ENCODE measurements at regions not wholly inside any gene's neighbourhood (a gene's known extent, or its start where the extent isn't known, plus 50 kb on each side); places are given as distances from the start of the nearest gene placed in this dataset.

DNA sequence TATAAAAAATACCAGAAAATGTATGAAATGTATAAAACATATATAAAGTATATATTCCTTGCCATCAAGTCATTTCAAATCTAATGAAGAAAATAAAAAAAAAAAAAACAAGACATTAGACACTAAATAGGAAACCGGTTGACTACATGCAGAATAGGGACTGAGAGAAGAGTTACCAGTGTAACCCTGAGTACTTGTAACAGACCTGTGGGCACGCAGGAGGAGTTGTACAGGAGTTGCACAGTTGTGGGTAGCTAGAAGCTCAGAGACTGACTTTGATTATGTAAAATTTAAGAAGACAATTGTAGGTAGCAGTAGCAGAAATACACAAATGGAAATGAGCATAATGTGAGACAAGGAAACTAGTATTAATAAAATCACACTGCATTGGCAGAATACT, 112.4 kb upstream of the DST start:
- TF ChIP-seq POLR2AphosphoS5 (IDR thresholded peaks at IDR 0.05; ENCODE audit: low read depth, low read length): no peak
- TF ChIP-seq, protein P1, sequence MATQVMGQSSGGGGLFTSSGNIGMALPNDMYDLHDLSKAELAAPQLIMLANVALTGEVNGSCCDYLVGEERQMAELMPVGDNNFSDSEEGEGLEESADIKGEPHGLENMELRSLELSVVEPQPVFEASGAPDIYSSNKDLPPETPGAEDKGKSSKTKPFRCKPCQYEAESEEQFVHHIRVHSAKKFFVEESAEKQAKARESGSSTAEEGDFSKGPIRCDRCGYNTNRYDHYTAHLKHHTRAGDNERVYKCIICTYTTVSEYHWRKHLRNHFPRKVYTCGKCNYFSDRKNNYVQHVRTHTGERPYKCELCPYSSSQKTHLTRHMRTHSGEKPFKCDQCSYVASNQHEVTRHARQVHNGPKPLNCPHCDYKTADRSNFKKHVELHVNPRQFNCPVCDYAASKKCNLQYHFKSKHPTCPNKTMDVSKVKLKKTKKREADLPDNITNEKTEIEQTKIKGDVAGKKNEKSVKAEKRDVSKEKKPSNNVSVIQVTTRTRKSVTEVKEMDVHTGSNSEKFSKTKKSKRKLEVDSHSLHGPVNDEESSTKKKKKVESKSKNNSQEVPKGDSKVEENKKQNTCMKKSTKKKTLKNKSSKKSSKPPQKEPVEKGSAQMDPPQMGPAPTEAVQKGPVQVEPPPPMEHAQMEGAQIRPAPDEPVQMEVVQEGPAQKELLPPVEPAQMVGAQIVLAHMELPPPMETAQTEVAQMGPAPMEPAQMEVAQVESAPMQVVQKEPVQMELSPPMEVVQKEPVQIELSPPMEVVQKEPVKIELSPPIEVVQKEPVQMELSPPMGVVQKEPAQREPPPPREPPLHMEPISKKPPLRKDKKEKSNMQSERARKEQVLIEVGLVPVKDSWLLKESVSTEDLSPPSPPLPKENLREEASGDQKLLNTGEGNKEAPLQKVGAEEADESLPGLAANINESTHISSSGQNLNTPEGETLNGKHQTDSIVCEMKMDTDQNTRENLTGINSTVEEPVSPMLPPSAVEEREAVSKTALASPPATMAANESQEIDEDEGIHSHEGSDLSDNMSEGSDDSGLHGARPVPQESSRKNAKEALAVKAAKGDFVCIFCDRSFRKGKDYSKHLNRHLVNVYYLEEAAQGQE (IDR thresholded peaks at IDR 0.05; ENCODE audit: insufficient read depth in 1 of 2, low read depth in 2 of 2, low read length in 2 of 2): no peak
- TF ChIP-seq TAF1 (IDR thresholded peaks at IDR 0.05; ENCODE audit: borderline replicate concordance, insufficient read depth, low read length): no peak
- no peak for TF ChIP-seq FOXP2 (optimal IDR thresholded peaks at IDR 0.05; ENCODE audit: borderline replicate concordance, extremely low read depth, extremely low read length, insufficient read depth)
- TF ChIP-seq SIN3A (IDR thresholded peaks at IDR 0.05; ENCODE audit: borderline replicate concordance, insufficient read depth, low read length): no peak

DNA sequence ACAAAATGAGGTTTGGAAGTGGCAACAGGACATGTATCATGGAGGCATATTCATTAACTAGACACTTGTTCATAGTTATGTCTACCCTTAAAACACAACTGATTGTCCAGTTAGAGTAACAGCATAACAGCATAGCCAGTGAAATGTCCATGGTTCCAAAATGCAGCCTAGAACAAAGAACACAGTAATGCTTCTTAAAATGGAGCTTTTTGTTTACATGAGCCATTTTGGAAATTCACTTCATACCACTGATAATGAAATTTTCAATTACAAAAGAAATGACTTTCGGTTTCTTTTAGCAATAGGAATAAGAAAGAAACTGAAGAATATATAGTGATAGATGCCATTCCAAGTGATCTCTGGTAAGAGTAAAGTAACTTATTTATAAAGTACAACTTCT, 111.1 kb upstream of the DST start:
- no peak for TF ChIP-seq POLR2AphosphoS5 (IDR thresholded peaks at IDR 0.05; ENCODE audit: low read depth, low read length)

DNA sequence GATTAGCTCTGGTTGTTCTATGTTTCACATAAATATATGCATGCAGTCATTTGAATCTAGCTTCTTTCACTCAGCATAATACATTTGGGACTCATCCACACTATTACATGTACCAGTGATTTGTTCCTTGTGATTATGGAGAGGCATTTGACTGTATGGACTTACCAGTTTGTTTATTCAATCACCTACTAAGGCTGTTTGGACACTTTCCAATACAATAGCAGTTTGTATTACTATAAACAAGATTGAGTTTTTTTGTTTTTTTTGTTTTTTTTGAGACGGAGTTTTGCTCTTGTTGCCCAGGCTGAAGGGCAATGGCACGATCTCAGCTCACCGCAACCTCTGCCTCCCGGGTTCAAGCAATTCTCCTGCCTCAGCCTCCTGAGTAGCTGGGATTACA, 109.8 kb upstream of the DST start:
- TF ChIP-seq POLR2AphosphoS5 (IDR thresholded peaks at IDR 0.05; ENCODE audit: low read depth, low read length): no peak
- TF ChIP-seq SIN3A (IDR thresholded peaks at IDR 0.05; ENCODE audit: borderline replicate concordance, insufficient read depth, low read length): no peak
- TF ChIP-seq FOXP2 (optimal IDR thresholded peaks at IDR 0.05; ENCODE audit: borderline replicate concordance, extremely low read depth, extremely low read length, insufficient read depth): no peak
- TF ChIP-seq TAF1 (IDR thresholded peaks at IDR 0.05; ENCODE audit: borderline replicate concordance, insufficient read depth, low read length): no peak
- TF ChIP-seq, protein P1 (IDR thresholded peaks at IDR 0.05; ENCODE audit: insufficient read depth in 1 of 2, low read depth in 2 of 2, low read length in 2 of 2): no peak

DNA sequence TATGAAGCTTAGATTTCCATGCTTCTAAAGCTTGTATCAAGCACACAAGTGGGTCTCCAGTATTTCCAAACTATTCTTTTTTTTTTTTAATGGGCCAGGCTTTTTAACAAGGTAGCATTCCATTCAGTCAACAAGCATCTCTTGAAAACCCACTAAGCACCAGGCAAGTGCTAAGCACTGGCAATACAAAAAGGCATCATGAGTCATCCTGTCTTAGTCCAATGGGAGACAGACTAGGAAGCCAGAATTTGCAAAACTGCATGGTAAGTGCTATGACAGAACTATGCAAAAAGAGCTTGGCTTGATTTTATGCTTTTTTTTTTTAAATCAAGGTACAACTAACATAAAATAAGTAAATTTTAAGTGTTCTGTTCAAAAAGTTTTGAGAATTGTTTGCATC, 109.3 kb upstream of the DST start:
- TF ChIP-seq SIN3A (IDR thresholded peaks at IDR 0.05; ENCODE audit: borderline replicate concordance, insufficient read depth, low read length) (no peak), FOXP2 (optimal IDR thresholded peaks at IDR 0.05; ENCODE audit: borderline replicate concordance, extremely low read depth, extremely low read length, insufficient read depth) (no peak), TAF1 (IDR thresholded peaks at IDR 0.05; ENCODE audit: borderline replicate concordance, insufficient read depth, low read length) (no peak), POLR2AphosphoS5 (IDR thresholded peaks at IDR 0.05; ENCODE audit: low read depth, low read length) (no peak)
- TF ChIP-seq, protein P1 (IDR thresholded peaks at IDR 0.05; ENCODE audit: insufficient read depth in 1 of 2, low read depth in 2 of 2, low read length in 2 of 2): no peak

DNA sequence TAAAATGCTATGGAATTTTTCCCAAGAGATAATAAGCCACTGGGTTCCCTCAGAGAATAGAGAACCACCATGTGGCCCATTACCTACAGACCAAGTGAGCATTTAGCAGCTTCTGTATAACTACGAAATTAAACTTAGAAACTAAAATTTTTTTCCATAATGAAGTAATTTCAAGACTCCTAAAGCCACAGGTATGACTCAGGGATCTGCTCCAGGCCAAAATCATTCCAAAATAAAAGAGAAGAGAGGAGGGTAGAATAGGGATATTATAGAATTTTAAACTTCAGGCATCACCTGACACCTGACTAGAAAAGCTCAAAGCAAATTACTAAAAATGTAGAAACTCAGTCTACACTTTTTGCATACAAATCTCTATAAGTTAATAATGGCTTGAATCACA, 108.9 kb upstream of the DST start:
- no peak for TF ChIP-seq SIN3A (IDR thresholded peaks at IDR 0.05; ENCODE audit: borderline replicate concordance, insufficient read depth, low read length)
- no peak for TF ChIP-seq POLR2AphosphoS5 (IDR thresholded peaks at IDR 0.05; ENCODE audit: low read depth, low read length)
- TF ChIP-seq TAF1 (IDR thresholded peaks at IDR 0.05; ENCODE audit: borderline replicate concordance, insufficient read depth, low read length): no peak
- TF ChIP-seq, protein P1 (IDR thresholded peaks at IDR 0.05; ENCODE audit: insufficient read depth in 1 of 2, low read depth in 2 of 2, low read length in 2 of 2): no peak
- TF ChIP-seq FOXP2 (optimal IDR thresholded peaks at IDR 0.05; ENCODE audit: borderline replicate concordance, extremely low read depth, extremely low read length, insufficient read depth): no peak
